Adrenal gland (tissue), 9 donors: ENCODE measurements at regions not wholly inside any gene's neighbourhood (a gene's known extent, or its start where the extent isn't known, plus 50 kb on each side); places are given as distances from the start of the nearest gene placed in this dataset.

Source experiments
- DNase-seq, 7 donors: peaks; one replicate each; pipeline ENCODE4 v3.0.0-alpha.2; 2019 to 2020
- H3K27ac ChIP-seq, 5 donors: fragments of 200-600 bp; sonication (generic) in 4 of 5; 1 replicate in 3 of 5; 2 replicates in 2 of 5; pipeline versions ENCODE4 v1.5.1 to v1.8.0; 2016 to 2020; ENCODE audit warnings: mild to moderate bottlenecking in 1 of 5
- H3K27me3 ChIP-seq: fragments of 200-600 bp; 2 replicates; pipeline ENCODE4 v1.8.0; 2021
- H3K36me3 ChIP-seq, 2 donors: fragments of 200-600 bp; replicated peaks in 1 of 2; 1 replicate in 1 of 2; 2 replicates in 1 of 2; pipeline versions ENCODE4 v1.5.1 to v1.8.0; 2018 to 2022
- H3K4me1 ChIP-seq, 2 donors: fragments of 200-600 bp; replicated peaks in 1 of 2; 1 replicate in 1 of 2; 2 replicates in 1 of 2; pipeline versions ENCODE4 v1.5.1 to v1.8.0; 2018 to 2021
- H3K4me3 ChIP-seq, 4 donors: fragments of 200-600 bp; sonication (generic) in 3 of 4; one replicate each; pipeline ENCODE4 v1.5.1; 2016 to 2018
- H3K9me3 ChIP-seq, 3 donors: fragments of 200-600 bp; sonication (generic) in 1 of 3; replicated peaks in 1 of 3; 1 replicate in 2 of 3; 2 replicates in 1 of 3; pipeline versions ENCODE4 v1.5.1 to v1.8.0; 2016 to 2021
- POLR2A ChIP-seq, 2 donors: fragments of 450-650 bp; IDR thresholded peaks; one replicate each; pipeline ENCODE4 v1.6.1; 2017; ENCODE audit warnings: antibody characterized with exemption in 2 of 2, mild to moderate bottlenecking in 2 of 2, moderate library complexity in 1 of 2
- WGBS, 4 donors: extraction: QIAGEN DNeasy Blood & Tissue Kit in 2 of 4; methylation state at CpG; one replicate each; pipeline versions ENCODE4 v1.1.5 to v1.1.7; 2013 to 2017; 5-methylcytosine and 5-hydroxymethylcytosine counted together
- intact Hi-C, 2 donors: fragments of 100-400 bp; cut with DNase I; formaldehyde crosslinking; loops; one replicate each; pipeline versions ENCODE4 v1.14.1 to v1.15.0; 2022 to 2023
- TF ChIP-seq, protein P1 (sequence below), 6 experiments: fragments of 450-650 bp in 4 of 6; fragments of 200-600 bp in 2 of 6; sonication (generic) in 1 of 6; IDR thresholded peaks; 1 replicate in 5 of 6; 2 replicates in 1 of 6; pipeline versions ENCODE4 v1.5.1 to v1.8.0; 2016 to 2021; ENCODE audit warnings: antibody characterized with exemption in 6 of 6, mild to moderate bottlenecking in 2 of 6, moderate library complexity in 1 of 6
- donor health status: healthy with polysubstance abuse.
- donor health status: Bipolar disorder and iron deficiency.
- donor health status: DM: yes; HTN: yes; CAD: no.
- donor health status: DM: no; HTN: no; CAD: no.
- donor health status: DM: no; HTN: no; CAD: no.

DNA sequence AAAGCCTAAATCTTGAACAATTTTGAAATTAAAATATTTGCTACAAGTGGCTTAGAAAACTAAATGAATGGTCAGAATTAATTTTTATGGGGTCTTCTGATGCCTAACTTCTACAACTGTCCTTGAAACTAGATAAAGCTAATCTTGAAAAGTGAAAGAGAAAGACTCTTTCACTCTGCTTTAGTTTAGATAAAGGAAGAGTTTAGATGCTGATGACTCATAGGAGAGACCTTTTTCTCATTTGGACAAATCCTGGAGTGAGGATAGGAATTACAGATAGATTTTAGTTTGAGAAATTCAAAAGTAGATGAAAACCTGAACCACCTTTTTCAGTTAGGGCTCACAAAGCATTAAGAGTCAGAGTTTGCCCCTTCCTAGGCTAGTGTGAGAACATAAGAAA lies 342.3 kb upstream of the GRID2 start:
- no peak overlapping the region for H3K4me3 ChIP-seq
- intact Hi-C loops, result no loop called here
- H3K9me3 ChIP-seq, result no peaks in the 10 kb centered on the region
- no peaks in the 10 kb centered on the region for H3K36me3 ChIP-seq
- no peak overlapping the region for H3K27ac ChIP-seq
- H3K27me3 ChIP-seq, result no peaks in the 10 kb centered on the region
- H3K4me1 ChIP-seq, result no peaks in the 10 kb centered on the region
- DNase-seq, result no peak
- TF ChIP-seq, protein P1, sequence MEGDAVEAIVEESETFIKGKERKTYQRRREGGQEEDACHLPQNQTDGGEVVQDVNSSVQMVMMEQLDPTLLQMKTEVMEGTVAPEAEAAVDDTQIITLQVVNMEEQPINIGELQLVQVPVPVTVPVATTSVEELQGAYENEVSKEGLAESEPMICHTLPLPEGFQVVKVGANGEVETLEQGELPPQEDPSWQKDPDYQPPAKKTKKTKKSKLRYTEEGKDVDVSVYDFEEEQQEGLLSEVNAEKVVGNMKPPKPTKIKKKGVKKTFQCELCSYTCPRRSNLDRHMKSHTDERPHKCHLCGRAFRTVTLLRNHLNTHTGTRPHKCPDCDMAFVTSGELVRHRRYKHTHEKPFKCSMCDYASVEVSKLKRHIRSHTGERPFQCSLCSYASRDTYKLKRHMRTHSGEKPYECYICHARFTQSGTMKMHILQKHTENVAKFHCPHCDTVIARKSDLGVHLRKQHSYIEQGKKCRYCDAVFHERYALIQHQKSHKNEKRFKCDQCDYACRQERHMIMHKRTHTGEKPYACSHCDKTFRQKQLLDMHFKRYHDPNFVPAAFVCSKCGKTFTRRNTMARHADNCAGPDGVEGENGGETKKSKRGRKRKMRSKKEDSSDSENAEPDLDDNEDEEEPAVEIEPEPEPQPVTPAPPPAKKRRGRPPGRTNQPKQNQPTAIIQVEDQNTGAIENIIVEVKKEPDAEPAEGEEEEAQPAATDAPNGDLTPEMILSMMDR (IDR thresholded peaks at IDR 0.05), result no peak
- TF ChIP-seq POLR2A (IDR thresholded peaks at IDR 0.05), result no peak

DNA sequence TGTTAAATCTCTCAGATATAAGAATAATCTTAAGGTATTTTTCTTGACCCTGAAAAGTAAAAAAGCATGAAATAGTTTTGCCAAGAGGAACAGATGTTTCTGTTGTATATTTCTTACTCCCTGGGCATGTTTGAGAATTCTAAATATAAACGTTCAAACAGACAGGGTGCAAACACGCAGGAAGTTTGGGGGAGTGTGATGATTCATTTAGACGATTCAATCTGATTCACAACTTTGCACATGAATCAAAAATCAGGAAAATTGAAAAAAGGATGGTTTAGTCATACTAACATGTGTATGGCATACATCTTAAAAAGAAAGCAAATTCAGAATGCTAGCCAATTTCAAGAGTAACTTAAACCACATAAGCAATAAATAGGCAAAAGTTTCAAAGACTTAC lies 340.3 kb upstream of the GRID2 start:
- Histone ChIP-seq H3K4me3 (no peak overlapping the region), H3K27ac (no peak overlapping the region), H3K4me1 (no peaks in the 10 kb centered on the region), H3K36me3 (no peaks in the 10 kb centered on the region), H3K9me3 (no peaks in the 10 kb centered on the region), H3K27me3 (no peaks in the 10 kb centered on the region)
- WGBS, 4 donors, result 19 to 34% (median 22%) methylated on average over 3 of the region's 3 CpGs
- TF ChIP-seq POLR2A (IDR thresholded peaks at IDR 0.05), result no peak
- TF ChIP-seq, protein P1 (IDR thresholded peaks at IDR 0.05), result no peak
- DNase-seq, result no peak
- intact Hi-C loops, result no loop called here

DNA sequence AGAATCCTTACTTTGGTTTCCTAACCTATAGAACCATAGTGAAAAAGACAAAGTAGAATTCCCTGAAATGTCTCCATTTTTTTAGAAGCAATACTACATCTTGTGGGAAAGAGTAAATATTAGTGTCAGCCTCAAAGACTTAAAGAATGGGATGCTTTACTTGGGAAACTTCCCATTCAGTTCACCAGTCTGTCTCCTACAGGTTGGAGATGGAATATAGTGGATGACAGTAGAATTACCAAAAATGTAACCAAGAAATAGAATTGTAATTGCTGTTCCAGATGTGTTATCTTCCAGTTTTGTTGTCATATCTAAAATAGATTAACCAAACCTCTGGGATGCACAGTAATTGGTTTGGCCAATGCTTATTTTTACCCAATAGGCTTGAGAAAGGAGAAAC lies 338.6 kb upstream of the GRID2 start:
- TF ChIP-seq, protein P1 (IDR thresholded peaks at IDR 0.05), result no peak
- H3K4me1 ChIP-seq, result no peaks in the 10 kb centered on the region
- H3K36me3 ChIP-seq, result no peaks in the 10 kb centered on the region
- DNase-seq, result no peak
- H3K9me3 ChIP-seq, result no peaks in the 10 kb centered on the region
- H3K27me3 ChIP-seq, result no peaks in the 10 kb centered on the region
- intact Hi-C loops, result no loop called here
- no peak overlapping the region for H3K4me3 ChIP-seq
- H3K27ac ChIP-seq, result no peak overlapping the region

DNA sequence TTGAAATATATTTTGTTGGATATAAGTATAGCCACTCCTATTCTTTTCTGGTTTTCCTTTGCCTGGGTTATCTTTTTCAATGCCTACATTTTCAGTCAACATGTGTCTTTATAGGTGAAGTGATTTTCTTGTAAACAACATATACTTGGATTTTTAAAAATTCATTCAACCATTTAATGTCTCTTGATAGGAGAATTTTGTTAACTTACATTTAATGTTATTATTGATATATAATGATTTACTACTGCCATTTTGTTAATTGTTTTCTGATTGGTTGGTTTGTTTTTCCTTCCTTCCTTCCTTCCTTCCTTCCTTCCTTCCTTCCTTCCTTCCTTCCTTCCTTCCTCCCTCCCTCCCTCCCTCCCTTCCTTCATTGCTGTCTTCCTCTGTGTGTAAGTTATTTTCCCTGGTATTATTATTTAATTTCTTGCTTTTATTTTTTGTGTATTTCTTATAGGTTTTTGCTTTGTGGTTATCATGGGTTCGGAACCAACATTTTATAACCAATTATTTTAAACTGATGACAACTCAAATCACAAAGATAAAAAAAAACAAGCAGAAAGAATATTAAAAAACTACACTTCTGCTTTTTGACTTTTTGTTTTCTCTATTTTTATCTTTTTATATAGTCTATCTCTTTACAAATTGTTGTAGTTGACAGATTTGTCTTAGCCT lies 330.1 kb upstream of the GRID2 start:
- H3K4me3 ChIP-seq, result no peak overlapping the region
- H3K9me3 ChIP-seq, result no peaks in the 10 kb centered on the region
- no peak for DNase-seq
- H3K27me3 ChIP-seq, result no peaks in the 10 kb centered on the region
- no peak for TF ChIP-seq POLR2A (IDR thresholded peaks at IDR 0.05)
- H3K27ac ChIP-seq, result no peak overlapping the region
- WGBS, 4 donors, result 67 to 90% (median 71%) methylated on average over 1 of the region's 1 CpG
- intact Hi-C loops, result no loop called here
- no peaks in the 10 kb centered on the region for H3K4me1 ChIP-seq
- H3K36me3 ChIP-seq, result no peaks in the 10 kb centered on the region

DNA sequence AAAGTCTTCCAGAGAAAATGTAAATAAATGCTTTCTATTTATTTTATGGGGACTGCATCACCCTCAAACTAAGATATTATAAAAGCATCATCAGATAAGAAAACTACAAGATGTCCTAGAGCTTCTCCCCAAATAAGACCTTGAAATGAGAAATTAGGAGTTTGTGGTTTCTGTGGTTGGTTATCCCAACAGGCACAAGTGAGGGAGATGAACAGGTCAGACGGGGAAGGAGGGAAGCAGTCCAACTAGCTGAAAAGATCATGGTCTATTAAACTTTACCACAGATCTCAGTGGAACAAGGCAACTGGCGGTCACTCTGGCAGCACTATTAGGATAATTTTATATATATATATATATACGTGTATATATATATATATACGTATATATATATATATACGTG lies 319.3 kb upstream of the GRID2 start:
- H3K4me3 ChIP-seq, result no peak overlapping the region
- no peak for DNase-seq
- TF ChIP-seq POLR2A (IDR thresholded peaks at IDR 0.05), result no peak
- TF ChIP-seq, protein P1 (IDR thresholded peaks at IDR 0.05), result no peak
- WGBS, 4 donors, result 75 to 89% (median 79%) methylated on average over 5 of the region's 5 CpGs
- H3K4me1 ChIP-seq, result no peaks in the 10 kb centered on the region
- H3K27ac ChIP-seq, result no peak overlapping the region
- H3K9me3 ChIP-seq, result no peaks in the 10 kb centered on the region
- intact Hi-C loops, result no loop called here
- H3K27me3 ChIP-seq, result no peaks in the 10 kb centered on the region
- no peaks in the 10 kb centered on the region for H3K36me3 ChIP-seq
